ENCODE measurements at regions not wholly inside any gene's neighbourhood (a gene's known extent, or its start where the extent isn't known, plus 50 kb on each side); places are given as distances from the start of the nearest gene placed in this dataset.

DNA sequence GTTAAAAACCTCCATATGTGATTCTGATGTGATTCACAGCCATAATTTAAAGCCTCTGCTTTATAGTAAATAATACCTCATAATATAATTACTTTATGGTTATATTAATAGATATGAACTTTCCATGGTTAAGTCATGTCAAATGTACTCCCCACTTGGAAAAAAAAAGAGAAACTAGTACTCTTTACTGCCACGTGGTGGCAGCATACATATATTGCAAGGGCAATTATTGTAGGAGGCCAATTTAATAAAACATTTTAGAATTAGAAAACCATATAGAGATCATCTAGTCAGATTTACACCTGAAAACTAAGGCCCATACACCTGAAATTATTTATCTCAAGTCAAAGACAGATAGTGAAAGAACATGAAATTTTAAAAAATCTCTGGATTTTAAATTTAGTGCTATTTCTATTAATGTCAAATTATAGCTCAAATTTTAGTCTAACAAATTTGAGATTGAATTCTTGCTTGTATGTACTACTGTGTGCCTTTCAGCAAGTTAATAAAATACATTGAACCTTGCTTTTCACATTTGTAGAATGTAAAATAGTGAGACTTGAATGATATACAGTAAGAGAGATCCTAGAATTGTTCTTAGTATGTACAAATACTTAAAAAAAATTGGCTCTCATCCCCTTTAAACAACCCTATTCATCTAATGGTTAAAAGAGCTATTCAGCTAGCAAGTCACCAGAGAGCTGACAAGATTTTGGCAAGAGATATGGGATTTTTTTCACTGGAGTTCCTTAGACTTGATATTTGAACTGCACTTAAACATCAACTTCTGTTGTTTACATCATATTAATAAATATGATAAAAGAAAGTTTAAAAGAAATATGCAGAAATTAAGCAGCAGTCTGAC, 603.8 kb downstream of the TLE4 start:
- intact Hi-C loops (cut with DNase I, micrococcal nuclease) = no loop called here
- DNase-seq = peak in 1 of 2 donors; percentile 22
- no peak for ATAC-seq

DNA sequence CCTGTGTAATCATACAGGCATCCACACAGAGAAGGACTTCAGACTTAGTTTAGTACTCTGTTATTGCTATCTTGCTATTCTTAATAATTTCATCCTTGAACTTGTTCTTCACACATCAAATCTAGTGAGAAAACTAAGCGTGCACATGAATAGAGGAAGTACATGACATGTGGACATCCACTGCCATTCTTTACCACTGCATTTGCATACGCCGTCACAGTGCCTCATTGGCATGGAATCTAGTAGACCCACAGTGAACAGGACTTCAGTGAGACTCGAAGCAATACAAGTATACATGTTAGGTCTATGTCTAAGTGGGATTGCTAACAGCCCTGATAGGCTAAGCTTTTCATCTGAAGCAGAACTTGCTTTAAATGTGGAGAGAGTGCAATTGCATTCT, 592.1 kb downstream of the TLE4 start:
- no peak for ATAC-seq
- no peak for DNase-seq
- intact Hi-C loops (cut with DNase I, micrococcal nuclease) = no loop called here

DNA sequence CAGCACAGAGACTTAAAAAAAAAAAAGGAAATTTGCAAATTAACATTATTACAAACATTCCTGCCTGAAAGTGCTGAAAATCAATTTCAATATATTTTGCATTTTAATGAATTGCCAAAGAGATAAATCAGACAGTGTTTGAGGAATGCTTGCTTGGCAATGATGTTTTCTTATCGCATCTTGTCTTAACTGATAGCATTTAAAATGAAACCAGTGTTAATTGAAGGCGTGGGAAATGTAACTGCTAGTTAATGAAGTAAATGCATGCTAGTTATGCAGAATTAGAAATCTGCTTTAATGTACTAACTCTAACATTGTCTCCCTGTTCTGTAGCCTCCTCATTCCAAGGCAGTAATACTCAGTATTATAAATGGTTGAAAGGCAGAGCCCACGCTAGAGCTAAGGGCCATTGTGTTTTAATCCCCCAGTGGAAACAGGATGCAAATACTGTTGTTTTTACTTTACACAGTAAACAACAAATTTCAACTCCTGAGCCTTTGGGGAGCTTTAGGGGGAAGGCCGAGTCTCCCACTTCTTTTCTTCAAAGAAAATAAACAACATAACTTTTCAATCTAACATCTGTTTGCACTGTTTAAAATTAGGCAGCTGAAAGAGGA, 586.9 kb downstream of the TLE4 start:
- no peak for ATAC-seq

GRCh38 chr9:80158131-80158530, 586.4 kb downstream of the TLE4 start:
- intact Hi-C loops (cut with DNase I, micrococcal nuclease) = no loop called here
- ATAC-seq = no peak

More for the DNA sequence above, 586.9 kb downstream of the TLE4 start:
- DNase-seq = no peak
- intact Hi-C loops (cut with DNase I, micrococcal nuclease) = no loop called here

GRCh38 chr9:80157561-80157983, 585.8 kb downstream of the TLE4 start:
- ATAC-seq (no peak), DNase-seq (no peak)
- intact Hi-C loops (cut with DNase I, micrococcal nuclease) = no loop called here

More at GRCh38 chr9:80158131-80158530, 586.4 kb downstream of the TLE4 start:
- DNase-seq = no peak

- intact Hi-C loops (cut with DNase I, micrococcal nuclease) = no loop called here
- ATAC-seq (no peak), DNase-seq (no peak)
Observed at GRCh38 chr9:80156756-80157472, 585.1 kb downstream of the TLE4 start.

DNA sequence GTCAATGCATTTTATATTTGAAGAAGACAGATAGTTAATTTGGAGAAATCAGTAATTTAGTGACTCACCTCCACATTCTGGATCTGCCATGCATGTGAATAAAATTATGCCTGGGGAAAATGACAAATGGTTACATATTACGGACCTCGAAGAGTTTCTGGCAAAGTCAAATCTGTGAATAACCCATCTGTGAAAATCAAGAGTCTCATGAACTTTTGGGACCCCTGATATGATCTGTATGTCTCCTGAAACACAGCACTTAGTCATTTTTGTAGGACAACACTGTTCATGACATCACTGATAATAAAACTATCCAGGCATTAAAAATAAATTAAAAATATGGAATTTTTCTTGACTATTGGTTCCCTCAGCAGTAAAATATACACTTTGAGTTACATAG, 584.5 kb downstream of the TLE4 start:
- no peak for DNase-seq
- no peak for ATAC-seq
- intact Hi-C loops (cut with DNase I, micrococcal nuclease) = no loop called here

DNA sequence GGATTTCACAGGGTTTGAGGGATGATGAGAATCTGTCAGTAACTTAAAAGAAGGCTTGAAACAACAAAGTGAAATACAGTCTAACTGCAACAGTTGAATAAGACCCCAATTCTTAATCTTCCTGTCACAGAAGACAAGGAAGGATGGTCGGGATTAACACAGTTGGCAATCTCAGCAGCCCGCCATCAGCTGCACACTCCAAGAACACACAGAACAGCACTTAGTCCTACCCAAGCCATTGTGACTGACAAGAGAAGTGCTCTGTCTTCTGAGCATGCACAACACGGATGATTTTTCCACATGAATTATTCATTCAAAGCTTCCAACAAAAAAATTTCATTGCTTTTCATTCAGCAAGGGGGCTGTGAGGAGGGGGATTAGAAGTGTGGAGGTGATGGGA, 576.1 kb downstream of the TLE4 start:
- intact Hi-C loops (cut with DNase I, micrococcal nuclease) = no loop called here
- DNase-seq (no peak), ATAC-seq (no peak)

DNA sequence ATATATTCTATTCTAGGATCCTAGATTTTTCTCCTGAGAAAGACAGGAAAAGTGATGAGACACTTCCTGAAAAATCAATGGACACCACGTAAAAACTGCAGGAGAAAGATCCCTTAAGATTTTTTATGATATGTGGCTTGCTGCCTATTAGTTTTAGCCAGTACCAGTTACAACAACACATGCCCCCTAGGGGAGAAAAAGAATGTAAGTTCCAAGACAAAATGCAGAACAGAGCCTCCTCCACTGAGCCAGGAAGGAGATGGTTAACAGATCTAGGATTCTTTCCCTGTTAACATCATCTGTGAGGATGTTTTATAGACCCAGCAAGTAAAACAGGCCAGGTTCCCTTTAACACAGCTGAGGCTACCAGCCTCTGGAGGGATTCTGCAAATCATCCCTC, 574.7 kb downstream of the TLE4 start:
- intact Hi-C loops (cut with DNase I, micrococcal nuclease) = no loop called here
- no peak for DNase-seq
- no peak for ATAC-seq

- DNase-seq (no peak), ATAC-seq (no peak)
- intact Hi-C loops (cut with DNase I, micrococcal nuclease) = no loop called here
Observed at GRCh38 chr9:80144856-80145255, 573.1 kb downstream of the TLE4 start.

- ATAC-seq (no peak), DNase-seq (no peak)
- intact Hi-C loops (cut with DNase I, micrococcal nuclease) = no loop called here
Observed at GRCh38 chr9:80144406-80144805, 572.6 kb downstream of the TLE4 start.

GRCh38 chr9:80143899-80144298, 572.1 kb downstream of the TLE4 start:
- no peak for DNase-seq
- intact Hi-C loops (cut with DNase I, micrococcal nuclease) = no loop called here
- no peak for ATAC-seq

- no peak for DNase-seq
- intact Hi-C loops (cut with DNase I, micrococcal nuclease) = no loop called here
- no peak for ATAC-seq
Observed at GRCh38 chr9:80134487-80134886, 562.7 kb downstream of the TLE4 start.

- no peak for DNase-seq
- no peak for ATAC-seq
- intact Hi-C loops (cut with DNase I, micrococcal nuclease) = no loop called here
Observed at GRCh38 chr9:80131627-80132026, 559.9 kb downstream of the TLE4 start.

DNA sequence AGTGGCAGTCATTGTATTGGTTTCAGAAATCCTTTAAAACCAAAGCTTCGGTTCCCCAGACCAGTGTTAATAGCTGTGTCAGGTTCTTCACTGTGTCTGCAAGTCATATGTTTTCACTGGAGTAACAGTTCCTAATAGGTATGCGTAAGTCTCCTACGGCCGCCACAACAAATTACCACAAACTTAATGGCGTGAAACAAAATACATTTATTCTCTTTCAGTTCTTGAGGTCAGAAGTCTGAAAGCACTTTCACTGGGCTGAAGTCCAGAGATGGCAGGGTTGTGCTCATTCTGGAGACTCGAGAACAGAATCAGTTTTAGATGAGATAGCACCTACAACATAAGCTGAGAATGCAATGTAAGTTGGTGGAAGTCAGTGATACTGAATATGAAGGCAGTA, 556.2 kb downstream of the TLE4 start:
- DNase-seq (no peak), ATAC-seq (no peak)
- intact Hi-C loops (cut with DNase I, micrococcal nuclease) = no loop called here

- ATAC-seq = no peak
- no peak for DNase-seq
- intact Hi-C loops (cut with DNase I, micrococcal nuclease) = no loop called here
Observed at GRCh38 chr9:80125731-80126264, 554.0 kb downstream of the TLE4 start.

DNA sequence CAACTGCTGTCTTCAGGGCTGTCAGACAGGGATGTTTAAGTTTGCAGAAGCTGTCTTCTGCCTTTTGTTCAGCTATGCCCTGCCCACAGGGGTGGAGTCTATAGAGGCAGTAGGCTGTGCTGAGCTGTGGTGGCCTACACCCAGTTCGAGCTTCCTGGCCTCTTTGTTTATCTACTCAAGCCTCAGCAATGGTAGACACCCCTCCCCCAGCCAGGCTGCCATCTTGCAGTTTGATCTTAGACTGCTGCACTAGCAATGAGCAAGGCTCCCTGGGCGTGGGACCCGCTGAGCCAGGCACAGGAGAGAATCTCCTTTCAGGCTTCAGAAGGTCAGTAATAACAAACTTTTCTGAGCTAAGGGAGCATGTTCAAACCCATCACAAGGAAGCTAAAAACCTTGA, 545.3 kb downstream of the TLE4 start:
- no peak for ATAC-seq
- no peak for DNase-seq
- intact Hi-C loops (cut with DNase I, micrococcal nuclease) = no loop called here

- ATAC-seq (no peak), DNase-seq (no peak)
- intact Hi-C loops (cut with DNase I, micrococcal nuclease) = no loop called here
Observed at GRCh38 chr9:80114241-80114640, 542.5 kb downstream of the TLE4 start.

- DNase-seq (no peak), ATAC-seq (no peak)
- intact Hi-C loops (cut with DNase I, micrococcal nuclease) = no loop called here
Observed at GRCh38 chr9:80107931-80108660, 536.3 kb downstream of the TLE4 start.

Measured in left colon (tissue), 2 donors.